ENCODE measurements at regions not wholly inside any gene's neighbourhood (a gene's known extent, or its start where the extent isn't known, plus 50 kb on each side); places are given as distances from the start of the nearest gene placed in this dataset.

- no peaks in the 10 kb centered on the region for H3K9me3 ChIP-seq (ENCODE audit: control insufficient read depth, insufficient read depth, low read depth, low read length)
- no peaks in the 10 kb centered on the region; the same call in 1 of the 2 replicates for H3K4me1 ChIP-seq (ENCODE audit: control insufficient read depth, insufficient read depth, low read length)
- no peaks in the 10 kb centered on the region for H3K36me3 ChIP-seq (ENCODE audit: control insufficient read depth in 2 of 2, insufficient read depth in 1 of 2, low read length in 2 of 2)
- CTCF ChIA-PET = no interaction called here
- no peak overlapping the region for H3K27ac ChIP-seq (ENCODE audit: extremely low read depth, low read depth, low read length)
- POLR2A ChIA-PET = no interaction called here
- no peak for TF ChIP-seq ZNF645 (tag by site-specific recombination; IDR thresholded peaks at IDR 0.05)
- TF ChIP-seq ZNF404 (tag by site-specific recombination; IDR thresholded peaks at IDR 0.05) = no peak
- TF ChIP-seq ZNF146 (tag by site-specific recombination; IDR thresholded peaks at IDR 0.05) = no peak
- no peak for TF ChIP-seq ZNF140 (tag by site-specific recombination; IDR thresholded peaks at IDR 0.05)
- TF ChIP-seq ZNF600 (tag by site-specific recombination; IDR thresholded peaks at IDR 0.05) = no peak
- TF ChIP-seq ZNF660 (tag by site-specific recombination; IDR thresholded peaks at IDR 0.05) = no peak
- H3K4me3 ChIP-seq (ENCODE audit: low read depth, low read length) = no peak overlapping the region
Measured at GRCh38 chr4:147078362-147078761, 132.7 kb upstream of the TTC29 start.

GRCh38 chr4:147078875-147079658 lies 133.4 kb upstream of the TTC29 start:
- TF ChIP-seq ZBTB49 (tag by site-specific recombination; IDR thresholded peaks at IDR 0.05; ENCODE audit: low read depth) = no peak
- TF ChIP-seq ZNF341 (tag by site-specific recombination; IDR thresholded peaks at IDR 0.05; ENCODE audit: low read depth) = 0 out of 2 replicates have a peak, but pooled peaks have one; percentile 35
- H3K36me3 ChIP-seq (ENCODE audit: control insufficient read depth in 2 of 2, insufficient read depth in 1 of 2, low read length in 2 of 2) = no peaks in the 10 kb centered on the region
- H3K4me1 ChIP-seq (ENCODE audit: control insufficient read depth, insufficient read depth, low read length) = no peaks in the 10 kb centered on the region; the same call in 1 of the 2 replicates
- no peak overlapping the region for H3K27ac ChIP-seq (ENCODE audit: extremely low read depth, low read depth, low read length)
- no peak overlapping the region for H3K4me3 ChIP-seq (ENCODE audit: low read depth, low read length)
- no peaks in the 10 kb centered on the region for H3K9me3 ChIP-seq (ENCODE audit: control insufficient read depth, insufficient read depth, low read depth, low read length)
- ChIA-PET POLR2A (no interaction called here), CTCF (interaction anchor here (1.0 kb wide), 1 partner anchor 736 kb away, joined by 3 read pairs; no protein-coding TSS in a partner anchor)

GRCh38 chr4:147084861-147085260 lies 139.2 kb upstream of the TTC29 start:
- no peak overlapping the region for H3K4me3 ChIP-seq (ENCODE audit: low read depth, low read length)
- no peak overlapping the region for H3K27ac ChIP-seq (ENCODE audit: extremely low read depth, low read depth, low read length)
- CTCF ChIA-PET = no interaction called here
- POLR2A ChIA-PET = no interaction called here
- H3K4me1 ChIP-seq (ENCODE audit: control insufficient read depth, insufficient read depth, low read length) = no peaks in the 10 kb centered on the region
- H3K36me3 ChIP-seq (ENCODE audit: control insufficient read depth in 2 of 2, insufficient read depth in 1 of 2, low read length in 2 of 2) = no peaks in the 10 kb centered on the region
- no peak for TF ChIP-seq ZNF777 (tag by site-specific recombination; IDR thresholded peaks at IDR 0.05; ENCODE audit: borderline replicate concordance)
- TF ChIP-seq SP3 (tag by site-specific recombination; IDR thresholded peaks at IDR 0.05) = no peak
- TF ChIP-seq INSM2 (tag by site-specific recombination; IDR thresholded peaks at IDR 0.05) = no peak
- TF ChIP-seq ZNF121 (tag by site-specific recombination; IDR thresholded peaks at IDR 0.05) = no peak
- no peak for TF ChIP-seq FEZF1 (tag by site-specific recombination; IDR thresholded peaks at IDR 0.05)
- no peak for TF ChIP-seq ZBTB26 (tag by site-specific recombination; optimal IDR thresholded peaks at IDR 0.05)
- no peaks in the 10 kb centered on the region for H3K9me3 ChIP-seq (ENCODE audit: control insufficient read depth, insufficient read depth, low read depth, low read length)

Data from HEK293 (cell line).